Ishikawa (cell line): ENCODE measurements at regions not wholly inside any gene's neighbourhood (a gene's known extent, or its start where the extent isn't known, plus 50 kb on each side); places are given as distances from the start of the nearest gene placed in this dataset.

ENCODE experiments used
- CEBPB ChIP-seq: IDR thresholded peaks from 2 replicates; pipeline ENCODE4 v1.6.1; 2012
- CREB1 ChIP-seq: IDR thresholded peaks from 2 replicates; pipeline ENCODE4 v1.6.1; 2012; ENCODE audit warnings: low read depth
- EGR1 ChIP-seq: IDR thresholded peaks from 2 replicates; pipeline ENCODE4 v1.6.1; 2012
- EP300 ChIP-seq: IDR thresholded peaks from 2 replicates; pipeline ENCODE4 v1.6.1; 2012; ENCODE audit warnings: borderline replicate concordance
- FOXM1 ChIP-seq: IDR thresholded peaks from 2 replicates; pipeline ENCODE4 v1.6.1; 2012; ENCODE audit warnings: low read depth, borderline replicate concordance
- NFIC ChIP-seq: IDR thresholded peaks from 2 replicates; pipeline ENCODE4 v1.6.1; 2012
- RAD21 ChIP-seq: IDR thresholded peaks from 2 replicates; pipeline ENCODE4 v1.6.1; 2012; ENCODE audit warnings: low read depth
- TAF1 ChIP-seq: IDR thresholded peaks from 2 replicates; pipeline ENCODE4 v1.6.1; 2012; ENCODE audit warnings: low read depth, mild to moderate bottlenecking
- TCF12 ChIP-seq: IDR thresholded peaks from 2 replicates; pipeline ENCODE4 v1.6.1; 2012; ENCODE audit warnings: low read depth
- TEAD4 ChIP-seq: IDR thresholded peaks from 2 replicates; pipeline ENCODE4 v1.6.1; 2012
- USF1 ChIP-seq: IDR thresholded peaks from 2 replicates; pipeline ENCODE4 v1.6.1; 2012
- YY1 ChIP-seq: IDR thresholded peaks from 2 replicates; pipeline ENCODE4 v1.6.1; 2012; ENCODE audit warnings: low read depth
- ZBTB7A ChIP-seq: IDR thresholded peaks from 2 replicates; pipeline ENCODE4 v1.6.1; 2012; ENCODE audit warnings: low read depth
- TF ChIP-seq, protein P1 (sequence below): IDR thresholded peaks from 2 replicates; pipeline ENCODE4 v1.6.1; 2012; ENCODE audit warnings: low read depth, mild to moderate bottlenecking
- TF ChIP-seq, protein P2 (sequence below): IDR thresholded peaks from 2 replicates; pipeline ENCODE4 v1.6.1; 2012

DNA sequence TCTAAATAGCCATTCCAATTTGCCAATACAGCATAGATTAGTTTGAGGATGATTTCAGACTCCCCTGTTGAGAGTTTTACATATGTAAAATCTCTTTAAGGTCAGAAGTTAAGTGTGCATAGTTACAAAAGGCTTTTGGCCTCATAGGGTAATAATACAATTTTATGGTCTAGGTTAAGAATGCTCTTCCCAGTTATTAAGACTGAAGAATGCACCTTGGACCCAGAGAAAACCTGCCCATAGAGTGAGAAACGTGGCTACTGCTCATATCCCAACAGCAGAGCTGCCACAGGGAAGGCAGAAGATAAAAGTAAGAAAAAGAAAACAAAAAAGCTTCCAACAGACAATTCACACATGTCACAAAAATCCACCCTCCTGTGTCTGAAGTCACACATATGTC lies 255.9 kb downstream of the LMO4 start:
- TF ChIP-seq YY1 (no peak), ZBTB7A (no peak), RAD21 (no peak), TAF1 (no peak), TEAD4 (no peak)
- TF ChIP-seq, protein P1, sequence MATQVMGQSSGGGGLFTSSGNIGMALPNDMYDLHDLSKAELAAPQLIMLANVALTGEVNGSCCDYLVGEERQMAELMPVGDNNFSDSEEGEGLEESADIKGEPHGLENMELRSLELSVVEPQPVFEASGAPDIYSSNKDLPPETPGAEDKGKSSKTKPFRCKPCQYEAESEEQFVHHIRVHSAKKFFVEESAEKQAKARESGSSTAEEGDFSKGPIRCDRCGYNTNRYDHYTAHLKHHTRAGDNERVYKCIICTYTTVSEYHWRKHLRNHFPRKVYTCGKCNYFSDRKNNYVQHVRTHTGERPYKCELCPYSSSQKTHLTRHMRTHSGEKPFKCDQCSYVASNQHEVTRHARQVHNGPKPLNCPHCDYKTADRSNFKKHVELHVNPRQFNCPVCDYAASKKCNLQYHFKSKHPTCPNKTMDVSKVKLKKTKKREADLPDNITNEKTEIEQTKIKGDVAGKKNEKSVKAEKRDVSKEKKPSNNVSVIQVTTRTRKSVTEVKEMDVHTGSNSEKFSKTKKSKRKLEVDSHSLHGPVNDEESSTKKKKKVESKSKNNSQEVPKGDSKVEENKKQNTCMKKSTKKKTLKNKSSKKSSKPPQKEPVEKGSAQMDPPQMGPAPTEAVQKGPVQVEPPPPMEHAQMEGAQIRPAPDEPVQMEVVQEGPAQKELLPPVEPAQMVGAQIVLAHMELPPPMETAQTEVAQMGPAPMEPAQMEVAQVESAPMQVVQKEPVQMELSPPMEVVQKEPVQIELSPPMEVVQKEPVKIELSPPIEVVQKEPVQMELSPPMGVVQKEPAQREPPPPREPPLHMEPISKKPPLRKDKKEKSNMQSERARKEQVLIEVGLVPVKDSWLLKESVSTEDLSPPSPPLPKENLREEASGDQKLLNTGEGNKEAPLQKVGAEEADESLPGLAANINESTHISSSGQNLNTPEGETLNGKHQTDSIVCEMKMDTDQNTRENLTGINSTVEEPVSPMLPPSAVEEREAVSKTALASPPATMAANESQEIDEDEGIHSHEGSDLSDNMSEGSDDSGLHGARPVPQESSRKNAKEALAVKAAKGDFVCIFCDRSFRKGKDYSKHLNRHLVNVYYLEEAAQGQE = no peak

GRCh38 chr1:87586501-87586900 lies 257.8 kb downstream of the LMO4 start:
- TF ChIP-seq, protein P1 = no peak
- TF ChIP-seq USF1 = no peak
- no peak for TF ChIP-seq CREB1
- no peak for TF ChIP-seq TEAD4
- TF ChIP-seq TCF12 = no peak
- no peak for TF ChIP-seq RAD21
- TF ChIP-seq NFIC = no peak
- TF ChIP-seq, protein P2, sequence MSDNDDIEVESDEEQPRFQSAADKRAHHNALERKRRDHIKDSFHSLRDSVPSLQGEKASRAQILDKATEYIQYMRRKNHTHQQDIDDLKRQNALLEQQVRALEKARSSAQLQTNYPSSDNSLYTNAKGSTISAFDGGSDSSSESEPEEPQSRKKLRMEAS = no peak
- TF ChIP-seq TAF1 = no peak
- no peak for TF ChIP-seq EGR1
- TF ChIP-seq ZBTB7A = no peak
- no peak for TF ChIP-seq EP300
- TF ChIP-seq FOXM1 = no peak
- no peak for TF ChIP-seq YY1
- no peak for TF ChIP-seq CEBPB

GRCh38 chr1:87588495-87588894 lies 259.8 kb downstream of the LMO4 start:
- TF ChIP-seq CREB1 (no peak), FOXM1 (no peak), YY1 (no peak), EGR1 (no peak), CEBPB (no peak), ZBTB7A (no peak), TAF1 (no peak), EP300 (no peak), RAD21 (no peak), TEAD4 (no peak), NFIC (no peak), USF1 (no peak), TCF12 (no peak)
- TF ChIP-seq, protein P2 = no peak
- TF ChIP-seq, protein P1 = no peak

- no peak for TF ChIP-seq TEAD4
- TF ChIP-seq, protein P1 = no peak
- no peak for TF ChIP-seq TCF12
- no peak for TF ChIP-seq EGR1
- TF ChIP-seq ZBTB7A = no peak
- TF ChIP-seq TAF1 = no peak
- no peak for TF ChIP-seq CREB1
- TF ChIP-seq CEBPB = no peak
- TF ChIP-seq, protein P2 = no peak
- no peak for TF ChIP-seq YY1
- no peak for TF ChIP-seq NFIC
- TF ChIP-seq USF1 = no peak
- no peak for TF ChIP-seq FOXM1
Measured at GRCh38 chr1:87591492-87591891, 262.8 kb downstream of the LMO4 start.
